GM12873 (cell line): ENCODE measurements at regions not wholly inside any gene's neighbourhood (a gene's known extent, or its start where the extent isn't known, plus 50 kb on each side); places are given as distances from the start of the nearest gene placed in this dataset.

Source experiments
- TF ChIP-seq, protein P1 (sequence below): IDR thresholded peaks from 2 replicates; pipeline ENCODE4 v1.5.1; 2012; ENCODE audit warnings: low read depth, mild to moderate bottlenecking, moderate library complexity, low read length, control low read depth; ENCODE audit not compliant: insufficient read depth; ENCODE audit errors: missing control alignments

DNA sequence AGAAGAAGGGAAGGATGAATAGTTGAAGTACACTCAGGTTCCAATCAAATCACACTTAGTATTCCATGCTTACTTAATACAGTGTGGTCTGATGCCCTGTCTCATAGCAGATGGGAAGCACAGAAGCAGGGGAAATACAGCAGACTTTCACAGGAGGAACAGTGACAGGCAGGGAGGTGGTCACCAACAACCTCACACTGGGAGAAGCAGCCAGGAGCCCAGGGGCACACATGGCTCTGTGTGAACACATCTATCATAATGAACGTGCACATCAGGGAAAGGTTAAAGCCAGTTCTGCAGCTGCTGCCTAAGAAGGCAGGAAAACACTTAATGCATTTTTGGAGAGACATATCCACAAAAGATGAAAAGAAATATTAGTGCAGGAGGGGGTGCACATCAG is 312.3 kb downstream of the MED10 start:
- TF ChIP-seq, protein P1, sequence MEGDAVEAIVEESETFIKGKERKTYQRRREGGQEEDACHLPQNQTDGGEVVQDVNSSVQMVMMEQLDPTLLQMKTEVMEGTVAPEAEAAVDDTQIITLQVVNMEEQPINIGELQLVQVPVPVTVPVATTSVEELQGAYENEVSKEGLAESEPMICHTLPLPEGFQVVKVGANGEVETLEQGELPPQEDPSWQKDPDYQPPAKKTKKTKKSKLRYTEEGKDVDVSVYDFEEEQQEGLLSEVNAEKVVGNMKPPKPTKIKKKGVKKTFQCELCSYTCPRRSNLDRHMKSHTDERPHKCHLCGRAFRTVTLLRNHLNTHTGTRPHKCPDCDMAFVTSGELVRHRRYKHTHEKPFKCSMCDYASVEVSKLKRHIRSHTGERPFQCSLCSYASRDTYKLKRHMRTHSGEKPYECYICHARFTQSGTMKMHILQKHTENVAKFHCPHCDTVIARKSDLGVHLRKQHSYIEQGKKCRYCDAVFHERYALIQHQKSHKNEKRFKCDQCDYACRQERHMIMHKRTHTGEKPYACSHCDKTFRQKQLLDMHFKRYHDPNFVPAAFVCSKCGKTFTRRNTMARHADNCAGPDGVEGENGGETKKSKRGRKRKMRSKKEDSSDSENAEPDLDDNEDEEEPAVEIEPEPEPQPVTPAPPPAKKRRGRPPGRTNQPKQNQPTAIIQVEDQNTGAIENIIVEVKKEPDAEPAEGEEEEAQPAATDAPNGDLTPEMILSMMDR, result no peak

DNA sequence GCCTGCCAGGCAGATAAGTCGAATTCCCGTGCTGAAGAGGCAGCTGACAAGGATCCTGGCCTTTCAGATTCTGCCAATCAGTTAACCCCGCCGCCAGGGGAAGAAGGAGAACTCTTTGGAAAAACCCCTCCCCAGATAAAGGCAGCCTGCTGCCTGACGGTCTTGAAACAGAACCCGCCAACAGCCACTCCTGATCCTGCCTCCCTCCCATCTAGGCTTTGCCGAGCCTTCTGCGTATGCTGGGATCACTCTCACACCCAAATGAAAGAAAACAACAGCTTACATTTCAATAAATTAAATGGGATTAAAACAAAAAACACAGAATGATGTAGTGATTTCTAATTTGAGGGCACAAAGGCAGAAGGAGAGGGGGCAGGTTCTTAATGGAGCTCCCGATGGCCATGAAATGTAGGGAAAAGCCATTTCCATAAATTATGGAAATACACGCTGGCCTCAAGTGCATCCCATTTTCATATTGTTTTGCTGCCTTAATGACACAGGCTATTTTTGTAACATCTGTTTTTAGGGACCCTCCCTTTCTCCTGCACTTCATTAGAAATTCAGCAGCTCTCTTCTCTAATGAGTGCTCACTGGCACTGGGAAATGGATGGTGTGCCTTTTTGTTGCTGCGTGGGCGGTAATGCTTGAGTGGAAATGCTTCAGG is 319.1 kb downstream of the MED10 start:
- TF ChIP-seq, protein P1, result no peak

DNA sequence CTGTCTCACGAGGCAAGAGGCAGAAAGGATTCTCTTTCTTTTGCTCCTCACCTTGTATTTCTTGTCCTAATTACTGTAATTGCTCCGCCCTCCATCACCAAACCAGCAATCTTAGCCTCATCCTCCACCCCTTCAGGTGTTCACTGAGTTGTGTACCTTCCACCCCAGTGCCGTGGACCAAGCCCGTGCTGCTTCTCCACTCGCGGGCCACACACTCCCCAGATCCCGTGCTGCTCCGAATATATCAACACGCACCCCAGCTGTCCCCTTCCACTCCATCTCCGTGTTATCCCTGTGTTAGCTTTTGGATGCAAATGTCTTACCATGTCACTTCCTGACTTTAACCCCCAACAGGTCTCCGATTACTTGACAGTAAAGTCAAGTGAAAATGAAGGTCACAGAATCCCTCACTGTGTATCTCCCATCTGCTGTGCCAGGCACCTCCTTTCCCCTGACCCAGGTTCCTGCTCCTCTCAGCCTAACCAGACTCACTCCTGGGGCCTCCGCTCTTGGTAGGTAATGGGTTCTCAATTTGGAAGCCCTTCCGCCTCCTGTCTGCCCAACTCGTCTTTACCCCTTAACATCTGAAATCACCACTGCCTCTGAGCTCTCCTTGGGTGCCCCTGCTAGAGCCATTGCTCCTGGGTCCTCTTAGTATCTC is 320.2 kb downstream of the MED10 start:
- TF ChIP-seq, protein P1, result no peak

DNA sequence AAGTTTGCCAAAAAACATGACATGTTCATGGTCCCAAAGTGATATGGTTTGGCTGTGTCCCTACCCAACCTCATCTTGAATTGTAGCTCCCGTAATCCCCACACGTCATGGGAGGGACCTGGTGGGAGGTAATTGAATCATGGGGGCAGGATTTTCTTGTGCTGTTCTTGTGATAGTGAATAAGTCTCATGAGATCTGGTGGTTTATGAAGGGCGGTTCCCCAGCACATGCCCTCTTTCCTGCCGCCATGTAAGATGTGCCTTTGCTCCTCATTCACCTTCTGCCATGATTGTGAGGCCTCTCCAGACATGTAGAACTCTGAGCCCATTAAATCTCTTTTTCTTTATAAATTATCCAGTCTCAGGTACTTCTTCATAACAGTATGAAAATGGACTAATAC is 322.1 kb downstream of the MED10 start:
- TF ChIP-seq, protein P1, result no peak

DNA sequence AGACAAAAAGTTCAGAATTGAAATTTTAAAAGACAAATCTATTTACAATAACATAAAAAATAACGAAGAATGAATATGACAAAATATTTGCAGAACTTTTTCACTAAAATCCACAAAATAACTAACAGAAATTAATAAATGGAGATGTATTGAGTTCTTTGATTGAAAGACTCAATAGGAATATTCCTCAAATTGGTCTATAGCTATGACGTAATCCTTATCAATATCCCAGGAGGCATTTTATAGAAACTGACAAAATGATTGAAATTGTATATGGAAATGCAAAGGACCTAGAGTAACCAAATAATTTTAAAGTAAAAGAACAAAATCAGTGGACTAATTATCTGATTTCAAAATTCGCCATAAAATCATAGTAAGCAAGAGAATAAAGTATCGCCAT is 328.7 kb downstream of the MED10 start:
- TF ChIP-seq, protein P1, result no peak

DNA sequence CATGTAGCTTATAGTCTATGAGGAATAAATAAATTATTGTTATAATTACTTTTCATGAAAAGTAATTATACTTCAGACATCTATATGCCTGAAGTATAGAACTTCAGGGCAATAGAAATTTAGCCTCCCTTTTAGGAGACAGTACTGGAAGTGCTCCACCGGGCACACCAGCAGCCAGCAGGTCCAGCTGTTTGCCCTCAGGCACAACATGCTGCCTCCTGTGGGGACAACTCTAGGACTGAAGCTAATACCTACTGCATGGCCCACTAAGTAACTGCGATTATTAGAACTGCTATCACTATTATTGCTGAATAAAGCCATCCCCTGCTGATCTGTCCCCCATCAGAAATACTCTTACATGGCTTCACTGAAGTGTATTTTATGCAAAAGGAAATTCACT is 329.6 kb downstream of the MED10 start:
- TF ChIP-seq, protein P1, result no peak

DNA sequence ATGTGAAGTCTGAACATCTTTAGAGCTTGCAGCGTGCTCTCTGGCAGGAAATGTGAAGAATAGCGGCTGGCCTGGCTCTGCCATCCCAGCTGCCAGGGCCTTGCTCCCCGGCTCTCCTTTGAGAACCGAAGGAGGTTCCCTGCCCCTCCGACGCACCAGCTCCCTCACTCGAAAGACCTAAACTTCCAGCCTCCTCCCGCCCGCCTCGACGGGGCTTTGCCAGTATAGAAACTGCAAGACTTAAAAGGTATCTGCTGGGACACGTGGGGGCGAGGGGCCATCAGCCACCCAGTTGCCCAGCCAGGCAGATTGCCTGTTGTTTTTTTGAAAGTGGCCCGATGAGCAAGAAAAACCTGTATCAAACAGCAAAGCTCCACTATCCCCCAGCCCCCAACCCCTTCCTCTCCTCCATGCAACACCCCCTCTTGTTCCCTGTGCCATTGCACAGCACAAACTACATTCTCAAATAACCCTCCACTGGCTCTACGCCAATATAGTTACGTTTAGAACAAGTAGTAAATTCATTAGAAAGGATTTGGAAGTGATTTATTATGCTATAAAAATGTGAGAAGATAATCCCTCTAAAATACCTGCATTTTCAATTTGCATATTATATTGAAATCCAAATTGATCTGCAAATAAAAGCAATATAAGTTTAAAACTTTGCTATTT is 331.9 kb downstream of the MED10 start:
- TF ChIP-seq, protein P1, result no peak
